ENCODE measurements at regions not wholly inside any gene's neighbourhood (a gene's known extent, or its start where the extent isn't known, plus 50 kb on each side); places are given as distances from the start of the nearest gene placed in this dataset.
"Not testable (repeated sequence)": the region's sequence is repeated elsewhere in the genome, so short reads cannot be mapped to it uniquely, and the experiment has no call there.

DNA sequence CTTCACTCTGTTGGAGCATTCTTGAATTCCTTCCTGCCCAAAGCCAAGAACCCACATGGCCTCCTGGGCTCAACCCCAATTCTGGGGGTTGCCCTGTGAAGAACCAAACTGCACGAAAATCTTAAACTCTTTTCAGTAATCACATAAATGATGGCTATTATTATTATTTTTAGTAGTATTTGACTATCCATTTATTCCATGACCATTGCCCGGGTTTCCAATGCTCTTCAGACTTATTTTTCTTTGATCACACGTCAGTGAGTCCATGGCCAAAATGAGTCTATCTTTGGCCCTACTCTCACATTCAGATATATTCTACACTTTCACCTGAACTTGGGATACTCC, 185.9 kb downstream of the AVL9 start:
- DNase-seq, result no peak

DNA sequence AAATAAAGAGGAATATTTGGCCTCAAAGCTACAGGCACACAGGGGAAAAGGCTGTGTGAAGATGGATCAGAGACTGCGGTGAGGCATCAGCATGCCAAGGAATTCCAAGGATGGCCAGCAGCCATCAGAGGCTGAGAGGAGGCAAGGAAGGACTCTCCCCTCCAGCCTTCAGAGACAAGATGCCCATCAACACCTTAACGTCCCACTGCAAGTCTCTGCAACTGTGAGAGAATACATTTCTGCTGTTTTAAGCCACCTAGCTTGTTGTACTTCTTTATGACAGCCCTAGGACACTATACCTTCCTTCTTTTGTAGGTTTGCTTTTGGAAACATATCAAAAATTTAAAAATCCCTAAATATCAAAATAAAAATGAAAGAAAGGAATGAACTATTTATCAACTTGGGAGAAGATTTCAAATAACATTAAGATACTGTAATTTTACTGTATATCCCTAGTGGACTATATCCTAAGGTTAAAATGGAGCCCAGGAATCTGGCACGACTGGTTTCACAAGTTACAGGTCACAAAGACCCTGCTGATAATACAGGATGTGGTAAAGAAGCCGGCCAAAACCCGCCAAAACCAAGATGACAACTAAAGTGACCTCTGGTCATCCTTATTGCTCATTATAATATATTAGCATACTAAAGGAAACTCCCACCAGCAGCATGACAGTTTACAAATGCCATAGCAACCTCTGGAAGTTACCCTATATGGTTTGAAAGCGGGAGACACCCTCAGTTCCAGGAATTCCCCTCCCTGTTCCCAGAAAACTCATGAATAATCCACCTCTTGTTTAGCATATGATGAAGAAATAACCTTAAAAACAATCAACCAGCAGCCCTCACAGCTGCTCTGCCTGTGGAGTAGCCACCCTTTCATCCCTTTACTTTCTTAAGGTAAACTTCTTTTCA, 185.2 kb downstream of the AVL9 start:
- no peak for DNase-seq

DNA sequence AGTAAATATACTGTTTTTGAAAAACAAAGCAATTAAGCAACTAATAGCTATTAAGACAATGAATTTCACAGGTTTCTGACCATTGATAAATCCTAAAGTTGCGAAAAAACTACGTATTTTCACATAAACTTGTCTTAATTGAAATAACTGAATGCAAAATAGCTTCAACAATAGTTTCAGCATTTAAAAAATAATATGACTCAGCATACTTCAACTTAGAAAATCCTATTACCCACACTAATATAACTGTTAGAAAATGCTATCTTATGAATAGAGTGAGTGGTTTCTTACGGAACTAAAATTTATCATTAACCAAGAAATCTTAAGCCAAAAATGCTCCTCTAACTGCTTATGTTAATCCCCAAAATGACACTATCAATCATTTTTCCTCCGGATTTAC, 183.9 kb downstream of the AVL9 start:
- no peak for DNase-seq

DNA sequence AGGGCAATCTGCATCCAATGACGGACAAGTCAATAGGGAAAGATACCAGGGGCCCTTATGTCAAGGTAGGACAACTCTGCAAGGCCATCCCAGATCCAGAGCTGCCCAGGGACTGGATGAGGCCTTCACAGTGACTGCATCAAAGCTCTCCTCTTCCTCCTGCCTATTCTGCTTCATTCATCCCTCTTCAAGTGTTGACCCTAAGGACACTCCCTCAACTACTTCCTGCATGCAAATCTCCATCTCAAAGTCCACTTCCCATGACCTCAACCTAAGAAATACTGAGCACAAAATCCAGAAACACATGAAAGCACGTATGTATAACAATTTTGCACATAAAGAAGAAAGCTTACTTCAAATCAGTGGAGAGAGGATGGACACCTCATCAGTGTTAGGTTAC, 182.3 kb downstream of the AVL9 start:
- no peak for DNase-seq

DNA sequence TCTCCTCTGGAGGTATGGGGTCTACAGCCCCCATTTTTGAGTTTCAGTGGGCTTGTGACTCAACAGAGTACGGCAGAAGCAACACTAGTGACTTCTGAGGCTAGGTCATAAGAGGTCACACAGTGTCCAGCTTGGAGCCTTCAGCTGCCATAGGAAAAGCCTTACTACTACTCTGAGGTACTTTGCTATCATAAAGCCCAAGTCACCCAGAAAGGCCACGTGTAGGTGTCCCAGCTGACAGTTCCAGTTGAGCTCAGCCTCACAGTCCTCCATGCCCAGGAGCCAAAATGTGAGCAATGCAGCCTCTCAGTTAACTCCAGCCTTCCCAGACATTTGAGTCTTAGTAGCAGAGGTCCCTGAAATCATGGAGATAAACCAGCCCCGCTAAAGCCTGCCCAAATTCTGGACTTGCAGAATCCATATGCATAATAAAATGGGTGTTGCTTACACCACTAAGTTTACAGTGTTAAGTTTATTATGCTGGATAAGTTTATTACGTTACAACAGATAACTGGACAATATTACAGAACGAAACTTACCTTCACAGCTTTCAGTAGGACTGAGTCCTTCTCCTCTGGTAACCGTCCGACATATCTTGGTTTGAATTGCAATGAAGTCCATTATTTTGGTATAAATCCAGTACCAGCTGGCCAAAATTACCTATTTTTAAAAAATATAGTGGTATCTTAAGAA, 181.1 kb downstream of the AVL9 start:
- no peak for DNase-seq

DNA sequence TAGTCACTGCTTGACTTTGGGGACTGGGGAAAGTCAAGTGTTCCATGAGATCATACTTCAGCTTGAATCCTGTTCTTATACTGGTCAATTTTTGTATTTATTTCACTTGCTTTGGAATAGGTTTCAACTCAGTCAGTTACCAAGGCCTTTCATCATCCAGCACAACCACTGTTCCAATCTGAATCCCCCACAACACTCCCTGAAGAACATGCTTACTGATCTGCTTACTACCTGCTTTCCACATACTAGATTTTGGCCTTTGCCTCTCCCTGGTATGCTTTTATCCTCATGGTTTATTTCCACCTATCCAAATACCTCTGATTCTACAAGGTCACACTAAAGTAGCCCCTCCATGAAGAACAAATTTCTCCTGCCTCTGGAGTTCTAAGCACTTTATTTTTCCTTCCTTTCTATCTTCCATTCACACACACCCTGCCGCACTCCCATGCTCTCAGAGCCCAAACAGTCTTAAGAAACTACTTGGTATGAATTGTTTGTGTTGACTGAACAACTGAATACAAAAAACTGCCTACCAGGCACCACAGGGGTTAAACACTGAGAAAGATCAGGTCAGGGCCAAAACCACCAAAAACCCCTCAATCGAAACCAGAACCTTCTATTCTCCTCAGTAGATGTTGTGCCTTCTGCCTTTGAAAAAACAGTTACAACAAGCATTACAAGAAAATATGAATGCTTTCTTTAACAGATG, 178.1 kb downstream of the AVL9 start:
- no peak for DNase-seq

DNA sequence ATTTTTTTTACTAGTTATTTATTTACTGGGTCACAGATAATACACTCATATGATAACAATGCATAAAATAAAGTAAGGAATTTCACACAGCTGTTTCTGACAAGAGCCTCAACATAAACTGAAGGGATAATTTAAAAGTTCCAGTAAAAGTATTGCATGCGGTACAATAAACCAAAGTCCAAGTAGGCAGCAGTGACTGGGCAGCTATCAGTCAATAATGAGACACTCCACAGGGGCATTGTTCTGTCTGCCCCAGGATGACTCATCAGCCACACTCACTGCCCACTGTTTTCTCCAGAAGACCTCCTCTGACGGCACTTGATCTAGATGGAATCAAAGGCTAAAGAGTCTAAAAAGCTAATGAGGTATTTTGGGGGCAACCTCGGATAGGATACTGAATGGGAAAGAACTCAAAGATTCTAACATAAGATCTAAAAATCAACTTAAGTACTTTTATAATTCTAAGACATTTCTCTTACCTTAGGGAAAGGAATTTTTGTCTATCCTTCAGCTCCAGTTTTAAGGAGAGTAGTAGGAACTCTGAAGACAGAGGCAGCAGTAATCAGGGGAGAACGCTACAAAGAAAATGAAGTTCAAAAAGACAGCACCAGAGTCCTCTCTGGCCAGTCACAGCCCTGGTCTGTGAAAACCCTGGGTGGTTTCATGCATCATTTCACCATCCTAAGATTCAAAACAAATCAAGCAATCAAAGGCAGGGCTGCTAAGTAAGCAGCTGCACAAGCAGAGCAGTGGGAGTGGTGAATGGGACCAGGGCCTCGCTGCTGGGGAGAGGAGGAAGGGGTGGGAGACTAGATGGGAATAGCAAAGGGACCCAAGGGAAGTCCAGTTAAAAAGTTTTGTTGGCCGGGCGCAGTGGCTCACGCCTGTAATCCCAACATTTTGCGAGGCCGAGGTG, 175.1 kb downstream of the AVL9 start:
- DNase-seq, result no peak

DNA sequence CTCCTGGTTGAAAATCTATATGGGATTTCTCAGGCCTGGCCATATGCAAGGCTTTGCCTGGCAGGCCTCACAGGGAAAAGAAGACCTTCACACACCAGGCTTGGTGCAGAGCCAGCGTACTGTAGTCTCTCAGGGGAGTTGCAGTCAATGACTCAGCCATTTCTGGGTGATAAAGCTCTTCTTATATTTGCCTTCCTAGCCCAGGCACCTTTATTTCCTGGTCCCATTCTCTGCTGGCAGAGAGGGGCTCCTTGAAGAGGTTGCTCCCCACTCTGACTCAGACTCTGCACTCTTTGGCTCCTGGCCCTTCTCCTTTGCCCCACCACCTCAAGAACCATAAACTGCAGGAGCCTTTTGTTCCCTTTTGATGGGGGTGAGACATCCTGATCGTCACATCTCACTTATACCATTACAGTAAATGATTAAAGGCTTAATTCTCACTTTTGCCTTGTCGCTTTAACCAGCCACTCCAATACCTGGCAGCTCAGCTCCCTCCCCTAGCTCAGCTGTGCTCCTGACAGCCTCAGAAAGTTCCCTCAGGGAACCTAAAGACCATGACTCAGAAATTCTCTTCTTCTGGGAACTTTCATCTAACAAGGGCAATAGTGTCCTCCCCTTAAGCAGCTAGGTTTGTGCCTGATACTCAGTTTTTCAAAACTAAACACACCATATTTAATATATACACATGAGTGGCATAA, 174.0 kb downstream of the AVL9 start:
- DNase-seq, result not testable (repeated sequence)

DNA sequence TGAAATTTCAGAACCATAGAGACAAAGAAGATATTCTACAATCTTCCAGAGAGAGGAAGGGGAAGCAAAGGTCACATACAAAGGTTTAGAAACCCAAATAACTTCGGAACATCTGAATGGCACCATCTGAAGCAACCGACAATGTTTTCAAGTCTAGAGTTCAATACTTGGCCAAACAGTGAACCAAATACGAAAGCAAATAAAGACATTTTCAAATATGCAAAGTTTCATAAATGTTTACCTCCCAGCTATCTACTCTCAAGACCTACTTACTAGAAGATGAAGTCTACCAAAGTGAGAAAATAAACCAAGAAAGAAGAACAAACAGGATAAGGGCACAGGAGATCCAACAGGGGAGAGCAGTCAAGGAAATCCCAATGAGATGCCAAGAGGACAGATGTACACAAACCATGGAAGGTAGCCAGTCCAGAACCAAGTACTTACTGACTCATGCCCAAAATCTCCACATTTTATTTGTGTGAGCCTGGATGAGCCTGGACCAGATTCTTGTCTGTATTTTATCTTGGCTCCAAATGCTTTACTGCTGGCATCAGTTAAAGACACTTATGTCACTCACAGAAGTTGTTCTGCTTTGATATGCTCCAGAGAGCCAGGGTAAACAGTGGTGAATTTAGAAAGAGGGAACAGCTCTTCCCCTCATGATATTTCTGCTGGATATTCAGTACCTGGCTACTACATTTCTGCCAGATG, 173.3 kb downstream of the AVL9 start:
- not testable (repeated sequence) for DNase-seq

DNA sequence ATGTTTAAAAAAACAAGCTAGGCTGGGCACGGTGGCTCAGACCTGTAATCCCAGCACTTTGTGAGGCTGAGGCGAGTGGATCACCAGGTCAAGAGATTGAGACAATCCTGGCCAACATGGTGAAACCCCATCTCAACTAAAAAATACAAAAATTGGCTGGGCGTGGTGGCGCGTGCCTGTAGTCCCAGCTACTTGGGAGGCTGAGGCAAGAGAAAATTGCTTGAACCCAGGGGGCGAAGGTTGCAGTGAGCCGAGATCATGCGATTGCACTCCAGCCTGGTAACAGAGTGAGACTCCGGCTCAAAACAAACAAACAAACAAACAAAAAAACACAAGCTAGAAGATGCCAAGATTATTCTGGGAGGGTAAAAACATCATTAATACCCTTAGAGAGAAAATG, 172.3 kb downstream of the AVL9 start:
- DNase-seq, result not testable (repeated sequence)

DNA sequence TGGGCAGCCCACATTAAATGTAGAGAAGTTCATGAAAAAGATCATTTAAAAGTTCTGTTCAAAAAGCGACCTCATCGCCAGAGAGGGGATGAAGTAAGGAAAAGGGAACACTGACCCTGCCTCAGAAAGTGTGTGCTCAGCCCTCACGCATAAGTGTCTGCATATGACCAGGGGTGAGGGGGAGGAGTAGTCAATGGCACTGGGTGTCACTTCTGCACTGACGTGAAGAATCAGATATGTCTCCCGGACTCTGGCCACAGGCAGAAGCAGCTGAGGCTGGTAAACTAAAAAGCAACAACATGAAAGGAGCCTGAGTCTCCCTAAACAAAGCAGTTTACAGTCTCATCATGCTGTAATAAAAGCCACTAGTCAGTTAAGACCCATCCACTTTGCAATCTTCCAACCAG, 168.5 kb downstream of the AVL9 start:
- DNase-seq, result not testable (repeated sequence)

DNA sequence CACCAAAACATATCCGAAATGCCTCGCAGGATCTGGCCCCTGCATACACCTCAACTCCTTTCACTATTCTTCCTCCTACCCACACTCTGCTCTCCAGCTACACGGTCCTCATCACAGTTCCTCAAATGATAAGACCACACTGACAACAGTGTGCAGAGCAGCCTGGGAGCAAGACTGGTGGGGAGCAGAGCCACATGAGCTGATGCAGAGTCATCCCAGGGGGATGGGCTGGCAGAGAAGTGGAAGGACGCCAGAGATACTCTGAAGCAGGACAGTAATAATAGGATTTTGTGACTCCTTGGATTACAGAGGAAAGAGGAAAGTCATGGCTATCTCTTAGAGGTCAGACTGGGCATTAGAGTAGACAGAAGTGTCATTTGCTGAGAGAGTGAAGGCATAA, 167.2 kb downstream of the AVL9 start:
- DNase-seq, result not testable (repeated sequence)

DNA sequence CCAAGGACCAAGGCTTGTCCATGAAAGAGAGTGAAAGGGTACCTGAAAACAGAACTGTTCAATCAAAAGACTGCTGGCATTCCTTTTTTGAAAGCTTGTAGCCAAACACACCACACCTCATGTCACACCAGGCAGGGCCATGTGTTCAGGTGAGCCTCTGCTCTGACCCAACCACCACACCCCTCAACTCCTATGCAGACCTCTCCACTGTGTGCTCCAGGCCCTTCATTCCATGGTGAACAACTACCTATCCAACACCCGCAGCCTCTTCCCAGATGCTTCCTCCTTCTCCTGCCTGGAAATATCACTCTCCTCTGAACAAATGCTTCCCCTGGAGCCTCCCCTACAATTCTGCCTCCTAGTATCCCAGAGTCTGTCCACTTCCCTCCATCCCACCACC, 166.6 kb downstream of the AVL9 start:
- no peak for DNase-seq

DNA sequence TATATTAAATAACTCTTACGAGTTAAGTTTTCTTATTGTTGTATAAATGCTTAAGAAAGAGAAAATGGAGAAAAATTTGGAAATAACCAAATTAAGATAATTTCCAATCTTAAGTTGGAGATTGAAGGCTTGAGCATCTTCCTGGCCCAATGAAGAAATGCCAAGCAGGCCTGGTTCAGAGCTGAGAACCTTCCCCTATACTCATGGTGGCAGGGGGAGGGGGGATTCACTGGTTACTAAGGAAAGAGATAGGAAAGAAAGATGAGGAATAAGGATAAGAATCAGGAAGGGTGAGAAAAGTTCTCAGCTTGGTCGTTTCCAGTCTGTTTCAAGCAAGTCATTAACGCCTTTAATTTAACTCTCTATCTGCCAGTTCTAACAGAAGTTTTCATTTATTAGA, 166.2 kb downstream of the AVL9 start:
- DNase-seq, result no peak

DNA sequence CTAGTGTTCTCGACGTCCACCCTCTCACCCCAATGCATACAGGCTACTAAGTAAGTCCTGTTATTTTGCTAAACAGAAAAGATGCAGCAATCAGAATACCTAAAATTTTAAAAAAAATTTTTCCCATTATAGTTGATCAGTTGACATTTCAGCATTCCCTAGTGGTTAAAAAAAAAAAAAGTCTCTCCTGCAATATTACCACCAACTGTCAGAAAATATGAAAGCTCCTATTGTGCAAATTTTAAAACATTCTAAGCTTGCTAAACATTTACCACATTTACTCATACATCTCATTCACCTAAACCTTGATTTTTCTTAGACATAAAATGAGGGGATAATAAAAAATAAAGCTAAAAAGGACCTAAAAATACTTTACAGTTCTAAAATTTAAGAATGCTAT, 165.6 kb downstream of the AVL9 start:
- no peak for DNase-seq

DNA sequence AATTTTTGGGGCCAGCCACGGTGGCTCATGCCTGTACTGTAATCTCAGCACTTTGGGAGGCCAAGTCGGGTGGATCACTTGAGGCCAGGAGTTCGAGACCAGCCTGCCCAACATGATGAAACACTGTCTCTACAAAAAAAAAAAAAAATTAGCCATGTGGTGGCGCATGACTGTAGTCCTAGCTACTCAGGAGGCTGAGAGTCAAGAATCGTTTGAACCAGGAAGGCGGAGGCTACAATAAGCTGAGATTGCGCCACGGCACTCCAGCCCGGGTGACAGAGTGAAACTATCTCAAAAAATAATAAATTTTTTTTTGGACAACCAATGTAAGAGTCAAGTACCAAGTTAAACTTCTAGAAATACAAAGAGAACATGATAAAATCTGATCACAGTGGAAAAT, 164.6 kb downstream of the AVL9 start:
- no peak for DNase-seq

DNA sequence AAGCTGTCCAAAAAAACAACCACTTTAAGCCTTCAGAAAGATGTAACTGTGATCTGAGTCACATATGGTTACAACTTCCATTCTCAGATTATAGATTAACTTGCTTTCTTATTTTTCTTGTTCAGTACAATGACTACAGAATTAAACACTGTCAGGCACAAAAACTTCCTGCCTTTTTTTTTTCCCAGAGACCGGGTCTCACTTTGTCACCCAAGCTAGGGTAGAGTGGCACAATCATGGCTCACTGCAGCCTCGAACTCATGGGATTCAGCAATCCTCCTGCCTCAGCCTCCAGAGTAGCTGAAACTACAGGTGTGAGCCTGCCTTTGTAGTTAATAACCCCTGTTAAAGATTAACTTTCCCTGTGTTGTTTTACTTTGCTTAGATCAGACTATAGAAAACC, 163.2 kb downstream of the AVL9 start:
- no peak for DNase-seq

DNA sequence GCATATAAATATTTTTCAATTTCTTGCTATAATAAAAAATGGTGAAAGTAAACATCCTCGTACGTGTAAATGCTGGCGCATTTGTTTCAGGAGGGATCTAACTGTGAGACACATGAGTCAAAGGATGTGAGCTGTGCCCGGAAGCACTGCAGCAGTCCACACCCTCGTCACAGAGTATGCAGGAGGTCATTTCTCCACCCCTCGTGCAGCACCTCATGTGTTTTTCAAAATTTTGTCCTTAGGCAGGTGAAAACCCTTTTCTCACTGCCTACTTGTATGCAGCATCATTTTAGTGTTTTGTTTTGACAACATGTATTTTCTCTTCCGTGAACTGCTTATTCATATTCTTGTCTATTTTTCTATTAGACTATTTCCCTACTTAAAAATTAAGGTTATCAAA, 162.7 kb downstream of the AVL9 start:
- DNase-seq, result no peak

DNA sequence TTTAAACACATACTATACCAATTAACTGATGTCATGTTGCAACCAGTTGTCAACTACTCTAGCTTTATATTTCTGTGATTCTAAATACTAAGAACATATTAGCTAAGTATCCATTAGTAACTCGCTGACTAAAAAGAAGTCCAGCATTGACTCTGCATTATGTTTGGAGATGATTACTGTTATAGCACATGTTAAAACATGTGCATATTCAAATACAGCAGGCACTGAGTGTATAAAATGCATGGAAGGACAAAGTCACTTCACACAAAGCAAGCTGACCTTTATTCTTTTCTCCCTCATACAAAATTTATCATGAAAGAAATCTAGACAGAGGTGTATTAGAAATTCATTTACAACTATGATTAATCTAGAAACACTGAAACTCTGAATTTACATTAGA, 159.3 kb downstream of the AVL9 start:
- not testable (repeated sequence) for DNase-seq

DNA sequence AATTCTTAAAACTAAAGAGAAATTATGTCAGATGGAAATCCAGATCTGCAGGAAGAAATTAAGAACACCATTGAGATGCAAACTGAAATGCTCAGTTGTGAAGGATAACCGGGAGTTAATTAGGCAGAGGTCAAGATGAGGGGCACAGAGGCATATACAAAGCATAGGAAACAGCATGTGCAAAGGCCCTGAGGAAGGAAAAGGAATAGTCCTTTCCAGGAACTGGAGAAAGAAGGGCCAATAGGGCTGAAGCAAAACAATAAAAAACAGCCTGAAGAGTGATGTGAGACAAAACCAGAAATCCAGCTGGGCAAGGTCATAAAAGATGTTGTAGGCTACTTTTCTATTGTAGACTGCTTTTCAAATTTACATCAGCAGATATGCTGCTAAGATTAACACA, 155.1 kb downstream of the AVL9 start:
- not testable (repeated sequence) for DNase-seq

Data from skin of body (tissue), 1 donor.